SK-N-SH (cell line): ENCODE measurements at regions not wholly inside any gene's neighbourhood (a gene's known extent, or its start where the extent isn't known, plus 50 kb on each side); places are given as distances from the start of the nearest gene placed in this dataset.

Experiments used
- EP300 ChIP-seq, 2 experiments: IDR thresholded peaks; 2 replicates each; pipeline versions ENCODE4 v1.4.0 to v1.6.1; 2012; ENCODE audit warnings: borderline replicate concordance in 1 of 2, low read depth in 1 of 2, low read length in 1 of 2
- MAX ChIP-seq: IDR thresholded peaks from 2 replicates; pipeline ENCODE4 v1.4.0; 2012; ENCODE audit warnings: low read depth
- POLR2AphosphoS5 ChIP-seq: IDR thresholded peaks from 2 replicates; pipeline ENCODE4 v1.6.1; 2012; ENCODE audit warnings: low read depth, low read length
- RXRA ChIP-seq: IDR thresholded peaks from 2 replicates; pipeline ENCODE4 v1.4.0; 2012; ENCODE audit warnings: low read depth, mild to moderate bottlenecking, borderline replicate concordance

- TF ChIP-seq MAX (no peak), POLR2AphosphoS5 (no peak), RXRA (no peak), EP300 (IDR thresholded peaks at IDR 0.05; ENCODE audit: borderline replicate concordance in 1 of 2, low read depth in 1 of 2, low read length in 1 of 2) (no peak)
Observed at GRCh38 chr6:48429021-48429420, 318.0 kb upstream of the PTCHD4 start.
